Duodenal mucosa (tissue), 2 donors: ENCODE measurements at regions not wholly inside any gene's neighbourhood (a gene's known extent, or its start where the extent isn't known, plus 50 kb on each side); places are given as distances from the start of the nearest gene placed in this dataset.
"Not testable (repeated sequence)": the region's sequence is repeated elsewhere in the genome, so short reads cannot be mapped to it uniquely, and the experiment has no call there.

Experiments used
- H3K27ac ChIP-seq: one replicate; pipeline ENCODE4 v1.7.0; 2013; ENCODE audit warnings: low read depth, low read length
- H3K27me3 ChIP-seq, 2 donors: one replicate each; pipeline ENCODE4 v1.7.0; 2013; ENCODE audit warnings: low read length in 2 of 2, control low read depth in 1 of 2; ENCODE audit not compliant: insufficient read depth in 2 of 2, control insufficient read depth in 1 of 2
- H3K36me3 ChIP-seq, 2 donors: one replicate each; pipeline ENCODE4 v1.7.0; 2013; ENCODE audit warnings: low read length in 2 of 2, control low read depth in 1 of 2; ENCODE audit not compliant: insufficient read depth in 2 of 2, control insufficient read depth in 1 of 2
- H3K4me1 ChIP-seq, 2 donors: one replicate each; pipeline ENCODE4 v1.7.0; 2013; ENCODE audit warnings: low read length in 2 of 2, control low read depth in 1 of 2; ENCODE audit not compliant: insufficient read depth in 2 of 2, control insufficient read depth in 1 of 2
- H3K4me3 ChIP-seq, 2 donors: one replicate each; pipeline ENCODE4 v1.7.0; 2013; ENCODE audit warnings: low read length in 2 of 2, low read depth in 1 of 2
- H3K9ac ChIP-seq, 2 donors: one replicate each; pipeline ENCODE4 v1.7.0; 2013; ENCODE audit warnings: low read length in 2 of 2, low read depth in 1 of 2
- H3K9me3 ChIP-seq, 2 donors: one replicate each; pipeline ENCODE4 v1.7.0; 2013; ENCODE audit warnings: low read length in 2 of 2, control low read depth in 1 of 2; ENCODE audit not compliant: control insufficient read depth in 1 of 2

DNA sequence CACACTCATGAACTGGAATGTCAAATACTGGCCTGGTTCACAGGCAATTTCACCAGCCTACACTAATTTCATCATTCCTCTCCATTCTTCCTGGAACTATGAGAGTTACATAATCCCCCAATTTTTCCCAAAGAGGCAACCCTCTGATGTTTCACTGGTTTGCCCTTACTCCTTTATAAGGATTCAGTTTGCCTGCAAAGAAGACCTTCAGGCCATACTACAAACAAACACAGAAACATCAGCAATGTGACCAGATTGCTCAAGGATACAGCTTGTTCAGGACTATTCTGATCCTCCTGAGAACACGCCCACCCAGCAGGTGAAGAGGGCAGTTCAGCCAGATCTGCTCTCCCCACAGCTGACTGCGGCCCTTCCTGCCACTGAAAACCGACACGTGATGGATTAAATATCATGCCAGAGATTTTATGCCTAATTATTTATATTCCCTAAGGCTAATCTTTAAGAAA lies 215.5 kb downstream of the ETAA1 start:
- Histone ChIP-seq H3K27me3 (no peaks in the 10 kb centered on the region), H3K4me3 (no peak overlapping the region), H3K4me1 (no peaks in the 10 kb centered on the region), H3K27ac (no peak overlapping the region), H3K36me3 (no peaks in the 10 kb centered on the region), H3K9me3 (no peaks in the 10 kb centered on the region), H3K9ac (no peak overlapping the region)

DNA sequence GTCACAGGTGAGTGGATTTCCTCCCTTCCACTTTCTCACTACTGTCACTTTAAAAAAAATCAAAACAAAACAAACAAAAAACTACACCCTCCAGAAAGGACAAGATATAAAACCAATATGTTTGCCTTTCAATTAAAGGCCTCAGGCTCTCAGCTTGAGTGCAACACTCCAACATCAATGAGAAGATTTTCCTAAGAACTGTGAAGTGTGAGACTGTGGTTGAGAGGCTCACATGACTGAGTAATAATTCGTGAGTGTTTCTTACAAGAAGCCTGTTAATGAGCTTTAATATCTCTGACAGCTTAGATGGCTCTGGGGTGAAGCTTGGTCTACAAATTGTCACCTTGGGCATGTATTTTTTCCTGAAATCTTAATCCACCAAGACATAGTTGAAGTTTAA lies 216.1 kb downstream of the ETAA1 start:
- no peaks in the 10 kb centered on the region for H3K36me3 ChIP-seq
- H3K9ac ChIP-seq, result no peak overlapping the region
- H3K4me1 ChIP-seq, result no peaks in the 10 kb centered on the region
- H3K27me3 ChIP-seq, result no peaks in the 10 kb centered on the region
- no peak overlapping the region for H3K4me3 ChIP-seq
- no peaks in the 10 kb centered on the region for H3K9me3 ChIP-seq
- H3K27ac ChIP-seq, result no peak overlapping the region

DNA sequence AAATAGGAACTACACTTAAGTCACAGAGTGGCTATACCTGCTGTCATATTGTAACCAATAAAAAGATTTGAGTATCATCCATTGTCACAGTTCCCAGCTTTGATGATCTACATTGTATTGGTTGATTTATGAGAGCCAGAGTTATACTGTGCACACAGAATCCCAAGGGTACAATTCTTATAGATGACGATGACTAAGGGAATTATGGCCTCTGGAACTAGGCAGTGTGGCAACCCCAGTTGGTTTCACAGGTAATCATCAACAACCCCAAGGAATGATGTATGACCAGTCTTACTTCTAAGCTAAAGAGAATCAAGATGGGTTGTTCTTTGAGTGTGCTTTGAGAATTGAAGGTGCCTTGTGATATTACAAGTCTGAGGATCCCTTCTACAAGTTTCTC lies 217.3 kb downstream of the ETAA1 start:
- Histone ChIP-seq H3K9me3 (no peaks in the 10 kb centered on the region), H3K27ac (no peak overlapping the region), H3K27me3 (no peaks in the 10 kb centered on the region), H3K4me3 (no peak overlapping the region), H3K4me1 (no peaks in the 10 kb centered on the region), H3K9ac (no peak overlapping the region), H3K36me3 (no peaks in the 10 kb centered on the region)

DNA sequence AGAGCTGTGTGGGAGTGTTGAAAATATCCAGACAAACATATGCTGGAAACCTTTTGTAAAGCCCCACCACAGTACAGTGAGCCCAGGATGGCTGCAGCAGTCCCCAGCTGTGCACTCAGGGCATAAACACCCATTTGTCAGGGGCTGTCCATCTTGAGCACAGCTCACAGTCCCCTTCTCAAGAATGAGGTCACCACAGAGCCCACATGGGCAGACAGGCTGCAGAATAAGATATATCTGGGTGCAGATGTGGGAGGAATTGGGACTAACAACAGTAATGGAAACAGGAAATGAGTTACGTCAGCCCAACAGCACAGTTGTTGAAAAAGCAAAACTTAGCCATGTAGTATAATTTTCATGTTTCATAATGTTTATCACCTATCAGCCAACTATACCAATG lies 219.6 kb downstream of the ETAA1 start:
- no peak overlapping the region for H3K9ac ChIP-seq
- H3K4me3 ChIP-seq, result no peak overlapping the region
- H3K27me3 ChIP-seq, result no peaks in the 10 kb centered on the region
- H3K36me3 ChIP-seq, result no peaks in the 10 kb centered on the region
- H3K9me3 ChIP-seq, result no peaks in the 10 kb centered on the region
- H3K27ac ChIP-seq, result no peak overlapping the region
- no peaks in the 10 kb centered on the region for H3K4me1 ChIP-seq

DNA sequence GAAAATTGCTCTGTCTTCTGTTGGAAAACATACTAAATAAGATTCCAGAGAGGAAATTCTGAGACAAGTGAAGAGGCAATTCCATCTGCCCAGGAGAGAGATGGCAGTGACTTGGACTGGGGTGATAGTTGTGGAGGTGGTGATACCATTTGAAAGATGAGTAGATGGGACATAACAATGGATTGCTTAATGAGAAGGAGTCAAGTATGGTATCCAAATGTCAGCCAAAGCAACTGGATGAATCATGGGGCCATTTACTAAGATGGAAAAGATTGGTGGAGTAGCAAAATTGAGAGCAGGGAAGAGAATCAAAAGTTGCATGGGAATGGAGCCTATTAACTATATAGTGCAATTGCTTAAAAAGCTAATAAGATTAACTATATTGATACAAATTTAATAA lies 222.1 kb downstream of the ETAA1 start:
- H3K36me3 ChIP-seq, result no peaks in the 10 kb centered on the region
- no peak overlapping the region for H3K27ac ChIP-seq
- H3K9me3 ChIP-seq, result no peaks in the 10 kb centered on the region
- H3K4me3 ChIP-seq, result no peak overlapping the region
- H3K4me1 ChIP-seq, result no peaks in the 10 kb centered on the region
- no peaks in the 10 kb centered on the region for H3K27me3 ChIP-seq
- no peak overlapping the region for H3K9ac ChIP-seq

DNA sequence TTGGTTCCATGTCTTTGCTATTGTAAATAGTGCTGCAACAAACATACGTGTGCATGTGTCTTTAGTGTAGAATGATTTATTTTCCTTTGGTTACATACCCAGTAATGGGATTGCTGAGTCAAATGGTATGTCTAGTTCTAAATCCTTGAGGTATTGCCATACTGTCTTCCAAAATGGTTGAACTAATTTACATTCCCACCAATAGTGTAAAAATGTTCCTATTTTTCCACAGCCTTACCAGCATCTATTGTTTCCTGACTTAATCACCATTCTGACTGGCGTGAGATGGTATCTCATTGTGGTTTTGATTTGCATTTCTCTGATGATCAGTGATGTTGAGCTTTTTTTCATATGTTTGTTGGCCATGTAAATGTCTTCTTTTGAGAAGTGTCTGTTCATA lies 226.6 kb downstream of the ETAA1 start:
- H3K9ac ChIP-seq, H3K27me3 ChIP-seq, H3K27ac ChIP-seq, H3K9me3 ChIP-seq, H3K4me1 ChIP-seq, H3K36me3 ChIP-seq, H3K4me3 ChIP-seq: not testable (repeated sequence)

DNA sequence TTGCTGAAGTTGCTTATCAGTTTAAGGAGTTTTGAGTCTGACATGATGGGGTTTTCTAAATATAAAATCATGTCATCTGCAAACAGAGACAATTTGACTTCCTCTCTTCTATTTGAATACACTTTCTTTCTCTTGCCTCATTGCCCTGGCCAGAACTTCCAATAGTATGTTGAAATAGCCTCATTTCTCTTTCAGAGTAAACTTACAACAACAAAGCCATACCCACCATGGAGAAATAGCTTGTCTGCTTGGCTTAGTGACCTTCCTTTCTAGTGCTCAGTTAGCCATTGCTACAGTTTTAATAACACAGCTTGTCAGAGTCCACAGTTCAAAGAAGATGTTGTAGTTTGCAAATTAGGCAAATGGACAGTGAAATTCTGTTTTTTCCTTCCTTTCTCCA lies 228.0 kb downstream of the ETAA1 start:
- no peaks in the 10 kb centered on the region for H3K9me3 ChIP-seq
- H3K9ac ChIP-seq, result no peak overlapping the region
- H3K4me1 ChIP-seq, result no peaks in the 10 kb centered on the region
- no peaks in the 10 kb centered on the region for H3K36me3 ChIP-seq
- no peak overlapping the region for H3K27ac ChIP-seq
- H3K27me3 ChIP-seq, result no peaks in the 10 kb centered on the region
- H3K4me3 ChIP-seq, result no peak overlapping the region

DNA sequence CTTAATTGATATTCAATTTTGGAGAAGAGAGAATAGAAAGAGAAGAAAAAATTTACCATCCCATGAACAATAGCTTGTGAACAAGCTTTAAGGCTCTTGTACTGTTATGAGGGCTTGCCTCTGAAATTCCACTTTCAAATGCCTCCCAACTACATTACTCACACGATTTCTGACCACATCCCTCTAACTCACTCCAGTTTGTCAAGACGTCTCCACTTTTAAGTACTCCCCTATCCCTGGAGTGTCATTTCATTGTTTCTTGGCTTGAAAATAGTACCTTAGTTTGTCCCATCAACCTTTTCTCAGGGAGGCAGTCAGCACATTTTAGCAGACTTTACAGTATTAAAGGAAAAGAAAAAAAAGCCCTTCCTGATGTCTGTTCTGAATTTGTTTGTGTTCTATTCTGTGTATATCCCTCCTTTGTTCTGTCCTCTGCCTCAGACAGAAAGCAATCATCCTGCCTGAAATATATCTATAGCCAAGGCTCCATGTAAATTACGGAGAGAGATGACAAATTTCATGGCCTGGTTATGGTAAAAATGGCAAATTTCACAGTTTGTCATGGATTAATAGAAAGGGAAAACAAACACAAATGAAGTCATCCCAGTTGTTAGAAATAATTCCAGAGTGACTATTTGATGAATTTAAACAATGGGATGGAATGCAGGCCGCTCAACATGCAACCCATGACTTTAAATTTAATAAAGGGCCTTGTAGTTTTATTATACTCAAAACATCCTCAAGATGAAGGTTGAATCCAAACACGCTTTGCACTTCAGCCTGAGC lies 228.8 kb downstream of the ETAA1 start:
- Histone ChIP-seq H3K9ac (no peak overlapping the region), H3K27me3 (no peaks in the 10 kb centered on the region), H3K27ac (no peak overlapping the region), H3K9me3 (no peaks in the 10 kb centered on the region), H3K4me3 (no peak overlapping the region), H3K4me1 (no peaks in the 10 kb centered on the region), H3K36me3 (no peaks in the 10 kb centered on the region)

DNA sequence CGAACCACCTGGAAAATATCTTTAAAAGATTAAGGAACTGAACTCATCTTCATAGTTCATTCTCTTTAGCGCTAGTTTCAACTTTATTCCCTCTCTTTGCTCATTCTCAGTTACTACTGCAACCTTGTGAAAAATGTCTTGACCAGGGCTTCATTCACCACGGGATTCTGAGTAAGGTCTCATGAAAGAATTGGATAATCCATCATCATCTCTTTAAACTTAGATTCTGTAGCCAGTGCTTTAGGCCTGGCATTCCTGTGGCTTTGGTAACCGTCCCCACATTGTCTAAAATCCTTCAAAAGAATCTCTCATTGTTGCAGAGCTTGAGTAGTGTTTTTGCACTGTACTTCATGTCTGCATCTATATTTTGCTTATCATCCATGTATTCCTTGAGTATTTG lies 229.5 kb downstream of the ETAA1 start:
- Histone ChIP-seq H3K27ac (no peak overlapping the region), H3K27me3 (no peaks in the 10 kb centered on the region), H3K4me3 (no peak overlapping the region)

DNA sequence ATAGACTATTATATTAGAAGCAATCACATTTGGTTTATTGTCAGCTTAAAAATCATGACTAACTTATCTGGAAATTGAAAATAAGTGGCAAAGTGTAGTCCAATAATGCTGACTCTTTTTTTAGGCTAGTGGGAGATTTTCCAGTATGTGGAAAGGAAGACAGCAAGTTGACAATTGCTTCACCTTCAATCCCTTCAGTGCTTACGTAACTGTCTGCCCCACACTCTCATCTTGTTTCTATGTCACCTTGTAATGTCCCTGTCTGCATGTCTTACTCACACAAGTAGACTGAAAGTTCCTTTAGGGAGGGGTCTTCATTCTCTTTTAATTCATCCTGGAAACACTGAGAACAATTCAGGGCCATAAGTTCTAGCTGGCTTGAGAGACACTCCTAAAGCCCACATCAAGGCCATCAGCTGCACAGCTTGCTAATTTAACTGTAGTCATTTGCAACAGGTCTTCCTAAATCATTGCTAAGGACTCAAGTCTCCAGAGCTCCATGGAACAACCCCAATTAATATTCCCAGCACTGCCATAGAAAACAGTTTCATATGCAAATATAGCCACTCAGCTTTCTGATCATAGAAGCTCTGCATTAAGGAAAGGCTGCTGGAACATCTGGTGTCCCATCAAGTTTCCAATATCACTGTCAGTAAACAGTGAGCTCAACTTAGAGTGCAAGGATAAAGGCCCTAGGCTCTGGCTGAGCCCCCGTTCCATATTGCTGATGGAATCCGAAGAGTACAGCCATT lies 230.5 kb downstream of the ETAA1 start:
- no peak overlapping the region for H3K27ac ChIP-seq
- no peaks in the 10 kb centered on the region for H3K9me3 ChIP-seq
- no peaks in the 10 kb centered on the region for H3K27me3 ChIP-seq
- no peak overlapping the region for H3K4me3 ChIP-seq
- no peaks in the 10 kb centered on the region for H3K4me1 ChIP-seq
- no peak overlapping the region for H3K9ac ChIP-seq
- no peaks in the 10 kb centered on the region for H3K36me3 ChIP-seq

More for the DNA sequence above, 229.5 kb downstream of the ETAA1 start:
- H3K4me1 ChIP-seq, result no peaks in the 10 kb centered on the region
- H3K9ac ChIP-seq, result no peak overlapping the region
- H3K9me3 ChIP-seq, result no peaks in the 10 kb centered on the region
- no peaks in the 10 kb centered on the region for H3K36me3 ChIP-seq
